ENCODE measurements at regions not wholly inside any gene's neighbourhood (a gene's known extent, or its start where the extent isn't known, plus 50 kb on each side); places are given as distances from the start of the nearest gene placed in this dataset.

DNA sequence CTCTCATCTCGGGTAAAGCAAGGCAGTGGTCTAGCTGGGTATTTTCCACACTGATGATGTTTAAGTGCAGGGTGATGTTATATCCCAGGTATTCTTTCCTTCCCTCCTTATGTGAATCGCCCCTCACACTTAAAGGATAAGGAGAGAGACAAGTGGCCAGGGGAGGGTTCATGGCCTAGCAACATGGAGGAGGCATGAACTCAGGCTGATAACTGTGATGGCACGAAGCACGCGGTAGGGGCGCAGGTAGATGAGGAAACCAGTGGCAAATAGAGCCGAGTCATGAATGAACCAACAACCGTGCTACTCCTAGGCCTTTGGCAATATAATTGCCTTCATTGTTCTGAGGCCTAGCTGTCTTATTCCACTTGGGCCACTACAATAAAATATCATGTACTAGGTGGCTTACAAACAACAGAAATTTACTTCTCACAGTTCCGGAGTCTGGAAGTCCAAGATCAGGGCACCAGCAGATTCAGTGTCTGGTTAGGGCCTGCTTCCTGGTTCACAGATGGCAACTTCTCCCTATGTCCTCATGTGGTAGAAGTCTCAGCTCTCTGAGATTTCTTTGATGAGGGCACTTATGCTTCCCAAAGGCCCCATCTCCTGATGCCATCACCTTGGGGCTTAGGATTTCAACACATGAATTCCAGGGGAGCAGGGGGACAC lies 56.0 kb upstream of the PIK3CG start:
- DNase-seq = no peak

- no peak for DNase-seq
These were observed 53.6 kb upstream of the PIK3CG start for GRCh38 chr7:106811472-106811871.

DNA sequence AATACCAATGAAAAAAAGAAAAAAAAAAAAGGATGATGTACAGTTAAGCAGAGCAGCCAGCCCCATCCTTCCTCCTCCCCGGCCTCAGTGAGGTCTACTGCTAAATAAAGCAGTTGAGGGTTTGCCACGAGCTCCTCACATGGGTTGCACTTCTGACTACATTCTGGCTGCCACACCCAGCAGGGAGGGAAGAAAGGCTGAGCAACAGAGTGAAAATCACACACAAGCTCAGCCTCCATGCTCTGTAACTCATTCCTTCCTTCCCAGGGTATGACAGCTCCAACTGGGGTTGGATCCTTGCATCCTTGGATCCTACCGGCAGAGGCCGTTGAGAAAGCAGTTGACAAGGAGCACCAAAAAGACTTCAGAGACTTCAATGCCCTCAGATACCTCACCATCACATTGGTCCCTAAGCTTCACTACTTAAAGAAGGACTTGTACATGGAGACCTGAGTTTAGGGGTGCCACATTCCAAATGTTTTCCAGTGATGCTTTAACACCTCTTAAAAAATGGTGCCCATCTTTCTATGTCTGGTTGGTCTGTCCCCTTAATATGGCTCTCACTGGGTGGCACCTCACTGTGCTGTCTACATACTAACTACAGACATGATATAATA lies 52.9 kb upstream of the PIK3CG start:
- DNase-seq = no peak

DNA sequence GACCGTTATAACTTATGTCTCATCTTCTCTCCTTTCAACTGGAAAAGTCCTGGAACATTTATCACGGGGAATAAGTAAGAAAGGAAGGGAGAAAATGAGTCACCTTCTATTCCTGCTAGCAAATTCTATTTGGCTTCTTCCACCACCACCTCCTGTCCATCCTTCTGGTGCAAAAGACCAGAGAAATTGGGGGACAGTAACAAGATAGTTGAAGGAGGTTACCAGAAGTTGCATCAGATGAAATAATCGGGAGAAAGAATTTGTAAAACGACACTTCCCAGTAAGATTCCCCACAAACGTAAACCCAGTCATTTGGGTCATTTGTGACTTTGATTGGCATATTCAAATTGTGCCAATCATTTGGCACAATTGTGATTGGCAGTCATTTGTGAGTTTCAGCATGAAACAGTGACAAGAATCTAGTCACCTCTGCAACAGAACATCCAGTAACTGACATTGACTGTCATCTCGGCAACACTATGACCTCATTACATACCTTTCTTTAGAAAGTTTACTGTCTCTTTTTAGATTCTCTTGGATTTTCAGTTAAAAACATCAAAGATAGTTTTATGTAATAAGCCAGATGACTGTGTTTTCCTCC lies 51.3 kb upstream of the PIK3CG start:
- DNase-seq = no peak

- no peak for DNase-seq
These were observed 50.2 kb upstream of the PIK3CG start for GRCh38 chr7:106814887-106815286.
